H1 (cell line): ENCODE measurements at regions not wholly inside any gene's neighbourhood (a gene's known extent, or its start where the extent isn't known, plus 50 kb on each side); places are given as distances from the start of the nearest gene placed in this dataset.

Source experiments
- ATF2 ChIP-seq: IDR thresholded peaks from 2 replicates; pipeline ENCODE4 v1.6.1; 2012; ENCODE audit warnings: low read length, inconsistent platforms
- CBX5 ChIP-seq: fragments of 300-800, 300-1000 bp; sonication (generic); IDR thresholded peaks from 2 replicates; pipeline ENCODE4 v1.7.1; 2016; ENCODE audit warnings: antibody characterized with exemption, low read length, low read depth
- CEBPB ChIP-seq: IDR thresholded peaks from 2 replicates; pipeline ENCODE4 v1.6.1; 2012; ENCODE audit warnings: low read depth, low read length
- CREB1 ChIP-seq: IDR thresholded peaks from 2 replicates; pipeline ENCODE4 v1.6.1; 2012; ENCODE audit warnings: inconsistent platforms
- CTCF ChIP-seq, 3 experiments: IDR thresholded peaks; 1 replicate in 2 of 3; 2 replicates in 1 of 3; pipeline versions ENCODE4 v1.5.1 to v1.6.1; 2011; ENCODE audit warnings: low read length in 3 of 3, mild to moderate bottlenecking in 3 of 3, inconsistent platforms in 2 of 3, low read depth in 1 of 3, moderate library complexity in 1 of 3; ENCODE audit not compliant: insufficient read depth in 1 of 3; ENCODE audit errors: control extremely low read depth in 1 of 3
- GTF2F1 ChIP-seq: IDR thresholded peaks from 2 replicates; pipeline ENCODE4 v1.6.1; 2012; ENCODE audit warnings: low read depth, low read length, improper control_type of control experiment, borderline replicate concordance
- RAD21 ChIP-seq, 2 experiments: IDR thresholded peaks in 1 of 2; conservative IDR thresholded peaks in 1 of 2; 2 replicates each; pipeline ENCODE4 v1.6.1; 2011; ENCODE audit warnings: low read depth in 2 of 2, low read length in 2 of 2, improper control_type of control experiment in 1 of 2, inconsistent platforms in 1 of 2, mild to moderate bottlenecking in 1 of 2, moderate library complexity in 1 of 2
- RNF2 ChIP-seq: fragments of 200-900, 300-1000 bp; sonication (generic); IDR thresholded peaks from 2 replicates; pipeline ENCODE4 v1.7.1; 2016; ENCODE audit warnings: borderline replicate concordance, low read depth, mild to moderate bottlenecking, antibody characterized with exemption, low read length; ENCODE audit not compliant: poor library complexity, severe bottlenecking; ENCODE audit errors: missing control alignments

GRCh38 chr1:238226810-238227209 is 336.1 kb upstream of the ZP4 start:
- TF ChIP-seq CTCF (IDR thresholded peaks at IDR 0.05; ENCODE audit: control extremely low read depth in 1 of 3, insufficient read depth in 1 of 3, low read depth in 1 of 3, low read length in 3 of 3), result no peak
- TF ChIP-seq RNF2, result no peak
- no peak for TF ChIP-seq CEBPB
- no peak for TF ChIP-seq RAD21 (IDR thresholded peaks at IDR 0.05 in 1 of 2, conservative IDR thresholded peaks at IDR 0.05 in 1 of 2; ENCODE audit: low read depth in 2 of 2, low read length in 2 of 2)
- no peak for TF ChIP-seq CREB1
- no peak for TF ChIP-seq ATF2
- TF ChIP-seq GTF2F1, result no peak
- no peak for TF ChIP-seq CBX5
